NCI-H1417 (cell line): ENCODE measurements at regions not wholly inside any gene's neighbourhood (a gene's known extent, or its start where the extent isn't known, plus 50 kb on each side); places are given as distances from the start of the nearest gene placed in this dataset.
A peak's percentile ranks its signal among the peaks of the same experiment; 100 is the strongest.

ENCODE experiments used
- DNase-seq, 3 experiments: peaks; one replicate each; lab custom pipeline; 2025; lab: John Stamatoyannopoulos, UW

- DNase-seq, result no peak
Observed at GRCh38 chr4:185862340-185862739, 50.3 kb upstream of the SORBS2 start.

- no peak for DNase-seq
Observed at GRCh38 chr4:185863946-185864345, 52.0 kb upstream of the SORBS2 start.

GRCh38 chr4:185865901-185866328 is 53.9 kb upstream of the SORBS2 start:
- DNase-seq, result peak in 2 of 3 experiments; percentile 12 to 34

GRCh38 chr4:185867770-185868169 is 55.8 kb upstream of the SORBS2 start:
- no peak for DNase-seq

GRCh38 chr4:185868983-185869382 is 57.0 kb upstream of the SORBS2 start:
- no peak for DNase-seq

GRCh38 chr4:185869427-185869826 is 57.4 kb upstream of the SORBS2 start:
- no peak for DNase-seq

- no peak for DNase-seq
Observed at GRCh38 chr4:185870366-185870765, 58.4 kb upstream of the SORBS2 start.

- no peak for DNase-seq
Observed at GRCh38 chr4:185872747-185873380, 60.9 kb upstream of the SORBS2 start.

- DNase-seq, result no peak
Observed at GRCh38 chr4:185874516-185875230, 62.7 kb upstream of the SORBS2 start.

- DNase-seq, result no peak
Observed at GRCh38 chr4:185875316-185875907, 63.4 kb upstream of the SORBS2 start.

- DNase-seq, result no peak
Observed at GRCh38 chr4:185878633-185879032, 66.6 kb upstream of the SORBS2 start.

GRCh38 chr4:185879666-185880312 is 67.8 kb upstream of the SORBS2 start:
- DNase-seq, result no peak

GRCh38 chr4:185880571-185880970 is 68.6 kb upstream of the SORBS2 start:
- peak; percentile 3 to 40 (median 30) for DNase-seq

- no peak for DNase-seq
Observed at GRCh38 chr4:185881430-185881829, 69.4 kb upstream of the SORBS2 start.

GRCh38 chr4:185883591-185883990 is 71.6 kb upstream of the SORBS2 start:
- DNase-seq, result no peak

GRCh38 chr4:185885075-185885474 is 73.1 kb upstream of the SORBS2 start:
- no peak for DNase-seq

- no peak for DNase-seq
Observed at GRCh38 chr4:185885604-185886003, 73.6 kb upstream of the SORBS2 start.

GRCh38 chr4:185886832-185887524 is 75.0 kb upstream of the SORBS2 start:
- no peak for DNase-seq

GRCh38 chr4:185888676-185889075 is 76.7 kb upstream of the SORBS2 start:
- DNase-seq, result no peak

- no peak for DNase-seq
Observed at GRCh38 chr4:185889585-185889984, 77.6 kb upstream of the SORBS2 start.

GRCh38 chr4:185890196-185890595 is 78.2 kb upstream of the SORBS2 start:
- no peak for DNase-seq

- DNase-seq, result no peak
Observed at GRCh38 chr4:185892165-185892564, 80.2 kb upstream of the SORBS2 start.
